NCI-H1105 (cell line): ENCODE measurements at regions not wholly inside any gene's neighbourhood (a gene's known extent, or its start where the extent isn't known, plus 50 kb on each side); places are given as distances from the start of the nearest gene placed in this dataset.

Source experiments
- DNase-seq: peaks from one replicate; lab custom pipeline; 2025; lab: John Stamatoyannopoulos, UW

- DNase-seq, result no peak
Observed at GRCh38 chr6:14638435-14638905, 520.9 kb downstream of the CD83 start.

- DNase-seq, result peak; percentile 72
Observed at GRCh38 chr6:14638906-14639761, 521.6 kb downstream of the CD83 start.

GRCh38 chr6:14639983-14640599, 522.5 kb downstream of the CD83 start:
- no peak for DNase-seq

- no peak for DNase-seq
Observed at GRCh38 chr6:14640631-14641030, 523.1 kb downstream of the CD83 start.

GRCh38 chr6:14641423-14642135, 524.0 kb downstream of the CD83 start:
- no peak for DNase-seq

GRCh38 chr6:14642136-14642505, 524.5 kb downstream of the CD83 start:
- DNase-seq, result no peak

GRCh38 chr6:14642842-14643241, 525.3 kb downstream of the CD83 start:
- no peak for DNase-seq

GRCh38 chr6:14644381-14644780, 526.8 kb downstream of the CD83 start:
- no peak for DNase-seq

GRCh38 chr6:14645221-14645620, 527.6 kb downstream of the CD83 start:
- DNase-seq, result no peak

GRCh38 chr6:14645841-14646240, 528.3 kb downstream of the CD83 start:
- DNase-seq, result no peak

GRCh38 chr6:14646371-14646770, 528.8 kb downstream of the CD83 start:
- no peak for DNase-seq

- no peak for DNase-seq
Observed at GRCh38 chr6:14647357-14647756, 529.8 kb downstream of the CD83 start.

- DNase-seq, result no peak
Observed at GRCh38 chr6:14652536-14652935, 535.0 kb downstream of the CD83 start.

GRCh38 chr6:14655201-14656061, 537.9 kb downstream of the CD83 start:
- DNase-seq, result no peak

GRCh38 chr6:14656078-14656521, 538.5 kb downstream of the CD83 start:
- DNase-seq, result no peak

- no peak for DNase-seq
Observed at GRCh38 chr6:14656649-14657048, 539.1 kb downstream of the CD83 start.

GRCh38 chr6:14658030-14658429, 540.5 kb downstream of the CD83 start:
- no peak for DNase-seq

- DNase-seq, result no peak
Observed at GRCh38 chr6:14658886-14659561, 541.5 kb downstream of the CD83 start.

GRCh38 chr6:14659841-14660240, 542.3 kb downstream of the CD83 start:
- DNase-seq, result no peak

GRCh38 chr6:14660806-14661579, 543.4 kb downstream of the CD83 start:
- DNase-seq, result no peak
